GM19025 (cell line): ENCODE measurements at regions not wholly inside any gene's neighbourhood (a gene's known extent, or its start where the extent isn't known, plus 50 kb on each side); places are given as distances from the start of the nearest gene placed in this dataset.

Experiments used
- ATAC-seq: cut with Tn5 transposase; IDR thresholded peaks from one replicate; pipeline ENCODE4 v1.9.1; 2021; ENCODE audit warnings: mild to moderate bottlenecking, low read depth, moderate library complexity; ENCODE audit not compliant: unreplicated experiment

GRCh38 chr1:78348496-78349284 is 142.1 kb upstream of the PTGFR start:
- no peak for ATAC-seq

GRCh38 chr1:78351551-78352216 is 139.1 kb upstream of the PTGFR start:
- no peak for ATAC-seq

GRCh38 chr1:78355656-78356055 is 135.1 kb upstream of the PTGFR start:
- ATAC-seq = no peak

- ATAC-seq = no peak
Measured at GRCh38 chr1:78358165-78358564, 132.6 kb upstream of the PTGFR start.

- no peak for ATAC-seq
Measured at GRCh38 chr1:78359666-78360065, 131.1 kb upstream of the PTGFR start.

- ATAC-seq = no peak
Measured at GRCh38 chr1:78360584-78360983, 130.2 kb upstream of the PTGFR start.

GRCh38 chr1:78367700-78368099 is 123.1 kb upstream of the PTGFR start:
- ATAC-seq = no peak

GRCh38 chr1:78369546-78369945 is 121.2 kb upstream of the PTGFR start:
- ATAC-seq = no peak

- peak; percentile 44 for ATAC-seq
Measured at GRCh38 chr1:78370356-78370755, 120.4 kb upstream of the PTGFR start.

- peak; percentile 59 for ATAC-seq
Measured at GRCh38 chr1:78370779-78371482, 119.8 kb upstream of the PTGFR start.

- no peak for ATAC-seq
Measured at GRCh38 chr1:78373676-78374075, 117.1 kb upstream of the PTGFR start.

GRCh38 chr1:78375996-78376395 is 114.8 kb upstream of the PTGFR start:
- ATAC-seq = no peak

- ATAC-seq = peak; percentile 83
Measured at GRCh38 chr1:78377356-78377928, 113.3 kb upstream of the PTGFR start.

- no peak for ATAC-seq
Measured at GRCh38 chr1:78383923-78384322, 106.9 kb upstream of the PTGFR start.

- ATAC-seq = peak; percentile 94
Measured at GRCh38 chr1:78385744-78386462, 104.9 kb upstream of the PTGFR start.

- ATAC-seq = no peak
Measured at GRCh38 chr1:78387201-78387600, 103.6 kb upstream of the PTGFR start.

- no peak for ATAC-seq
Measured at GRCh38 chr1:78387871-78388270, 102.9 kb upstream of the PTGFR start.

- ATAC-seq = no peak
Measured at GRCh38 chr1:78388275-78388674, 102.5 kb upstream of the PTGFR start.

GRCh38 chr1:78401148-78401547 is 89.6 kb upstream of the PTGFR start:
- no peak for ATAC-seq

- no peak for ATAC-seq
Measured at GRCh38 chr1:78408192-78408591, 82.6 kb upstream of the PTGFR start.
